HG02588 (cell line): ENCODE measurements at regions not wholly inside any gene's neighbourhood (a gene's known extent, or its start where the extent isn't known, plus 50 kb on each side); places are given as distances from the start of the nearest gene placed in this dataset.
"Not testable (repeated sequence)": the region's sequence is repeated elsewhere in the genome, so short reads cannot be mapped to it uniquely, and the experiment has no call there.

Source experiments
- ATAC-seq: cut with Tn5 transposase; IDR thresholded peaks from one replicate; pipeline ENCODE4 v1.9.1; 2021; ENCODE audit warnings: mild to moderate bottlenecking, moderate library complexity; ENCODE audit not compliant: unreplicated experiment

- no peak for ATAC-seq
These were observed 164.4 kb downstream of the CXXC4 start for GRCh38 chr4:104330125-104330905.

- not testable (repeated sequence) for ATAC-seq
These were observed 167.6 kb downstream of the CXXC4 start for GRCh38 chr4:104326991-104327694.

- ATAC-seq: no peak
These were observed 192.0 kb downstream of the CXXC4 start for GRCh38 chr4:104302731-104303130.

GRCh38 chr4:104294811-104295210 is 199.9 kb downstream of the CXXC4 start:
- no peak for ATAC-seq

GRCh38 chr4:104286867-104287266 is 207.8 kb downstream of the CXXC4 start:
- ATAC-seq: no peak

- no peak for ATAC-seq
These were observed 211.4 kb downstream of the CXXC4 start for GRCh38 chr4:104283303-104283702.

- ATAC-seq: no peak
These were observed 214.9 kb downstream of the CXXC4 start for GRCh38 chr4:104279744-104280143.

- no peak for ATAC-seq
These were observed 221.7 kb downstream of the CXXC4 start for GRCh38 chr4:104272966-104273365.

GRCh38 chr4:104269603-104270002 is 225.1 kb downstream of the CXXC4 start:
- ATAC-seq: not testable (repeated sequence)

GRCh38 chr4:104263100-104263499 is 231.6 kb downstream of the CXXC4 start:
- ATAC-seq: no peak

- ATAC-seq: no peak
These were observed 232.0 kb downstream of the CXXC4 start for GRCh38 chr4:104262678-104263077.

- ATAC-seq: no peak
These were observed 246.0 kb downstream of the CXXC4 start for GRCh38 chr4:104248726-104249125.

- no peak for ATAC-seq
These were observed 258.7 kb downstream of the CXXC4 start for GRCh38 chr4:104235967-104236366.

GRCh38 chr4:104217526-104217925 is 277.2 kb downstream of the CXXC4 start:
- ATAC-seq: no peak

- no peak for ATAC-seq
These were observed 283.0 kb downstream of the CXXC4 start for GRCh38 chr4:104211657-104212056.

- no peak for ATAC-seq
These were observed 284.3 kb downstream of the CXXC4 start for GRCh38 chr4:104210420-104210819.

GRCh38 chr4:104206784-104207183 is 287.9 kb downstream of the CXXC4 start:
- no peak for ATAC-seq

GRCh38 chr4:104205116-104205515 is 289.6 kb downstream of the CXXC4 start:
- ATAC-seq: no peak

- no peak for ATAC-seq
These were observed 306.4 kb downstream of the CXXC4 start for GRCh38 chr4:104188301-104188700.

- no peak for ATAC-seq
These were observed 325.3 kb downstream of the CXXC4 start for GRCh38 chr4:104169437-104169836.

GRCh38 chr4:104166749-104167148 is 327.9 kb downstream of the CXXC4 start:
- no peak for ATAC-seq

- no peak for ATAC-seq
These were observed 330.9 kb downstream of the CXXC4 start for GRCh38 chr4:104163820-104164219.
